NCI-H1694 (cell line): ENCODE measurements at regions not wholly inside any gene's neighbourhood (a gene's known extent, or its start where the extent isn't known, plus 50 kb on each side); places are given as distances from the start of the nearest gene placed in this dataset.

Source experiments
- DNase-seq: peaks from one replicate; lab custom pipeline; 2025; lab: John Stamatoyannopoulos, UW

GRCh38 chr13:39970177-39970846, 314.9 kb downstream of the COG6 start:
- no peak for DNase-seq

- no peak for DNase-seq
Measured at GRCh38 chr13:39971526-39971925, 316.1 kb downstream of the COG6 start.

GRCh38 chr13:39976481-39976880, 321.0 kb downstream of the COG6 start:
- no peak for DNase-seq

GRCh38 chr13:39981056-39981455, 325.6 kb downstream of the COG6 start:
- no peak for DNase-seq

GRCh38 chr13:39982745-39983144, 327.3 kb downstream of the COG6 start:
- DNase-seq = no peak

- no peak for DNase-seq
Measured at GRCh38 chr13:39985071-39985470, 329.6 kb downstream of the COG6 start.

GRCh38 chr13:39988351-39988750, 332.9 kb downstream of the COG6 start:
- DNase-seq = no peak

GRCh38 chr13:39998166-39998565, 342.7 kb downstream of the COG6 start:
- no peak for DNase-seq

GRCh38 chr13:40002016-40002415, 346.6 kb downstream of the COG6 start:
- no peak for DNase-seq

GRCh38 chr13:40013554-40013953, 358.1 kb downstream of the COG6 start:
- DNase-seq = no peak

- no peak for DNase-seq
Measured at GRCh38 chr13:40016953-40017660, 361.6 kb downstream of the COG6 start.

GRCh38 chr13:40017662-40018262, 362.3 kb downstream of the COG6 start:
- no peak for DNase-seq

GRCh38 chr13:40023595-40024203, 368.2 kb downstream of the COG6 start:
- no peak for DNase-seq

GRCh38 chr13:40024204-40024966, 368.9 kb downstream of the COG6 start:
- DNase-seq = no peak

GRCh38 chr13:40024967-40025714, 369.7 kb downstream of the COG6 start:
- DNase-seq = no peak

- DNase-seq = no peak
Measured at GRCh38 chr13:40026174-40026585, 370.7 kb downstream of the COG6 start.

GRCh38 chr13:40026741-40027140, 371.3 kb downstream of the COG6 start:
- no peak for DNase-seq

GRCh38 chr13:40028446-40028845, 373.0 kb downstream of the COG6 start:
- no peak for DNase-seq

- no peak for DNase-seq
Measured at GRCh38 chr13:40031031-40031430, 375.6 kb downstream of the COG6 start.

GRCh38 chr13:40039061-40039460, 383.6 kb downstream of the COG6 start:
- no peak for DNase-seq

- DNase-seq = no peak
Measured at GRCh38 chr13:40042991-40043390, 387.5 kb downstream of the COG6 start.
